HL-60/S4 treated with retinoic acid at 250 ng/mL for 4 days and 3 days (cell line): ENCODE measurements at regions not wholly inside any gene's neighbourhood (a gene's known extent, or its start where the extent isn't known, plus 50 kb on each side); places are given as distances from the start of the nearest gene placed in this dataset.
"Not testable (repeated sequence)": the region's sequence is repeated elsewhere in the genome, so short reads cannot be mapped to it uniquely, and the experiment has no call there.

Experiments used
- in situ Hi-C: fragments of 300-500 bp; cut with MboI; formaldehyde crosslinking; loops from 2 replicates; pipeline ENCODE4 v1.7.0; 2022; ENCODE audit warnings: low sequenced_read_pairs

GRCh38 chr13:50294425-50294824 lies 279.2 kb downstream of the KCNRG start:
- in situ Hi-C loops = not testable (repeated sequence)

- in situ Hi-C loops = no loop called here
These were observed 284.5 kb downstream of the KCNRG start for GRCh38 chr13:50299546-50300249.

- in situ Hi-C loops = no loop called here
These were observed 288.9 kb downstream of the KCNRG start for GRCh38 chr13:50303963-50304721.

- in situ Hi-C loops = no loop called here
These were observed 290.9 kb downstream of the KCNRG start for GRCh38 chr13:50306156-50306555.

GRCh38 chr13:50309318-50309717 lies 294.1 kb downstream of the KCNRG start:
- in situ Hi-C loops = no loop called here

- in situ Hi-C loops = no loop called here
These were observed 294.8 kb downstream of the KCNRG start for GRCh38 chr13:50309882-50310594.

GRCh38 chr13:50310734-50311133 lies 295.5 kb downstream of the KCNRG start:
- in situ Hi-C loops = no loop called here

GRCh38 chr13:50318887-50319286 lies 303.6 kb downstream of the KCNRG start:
- in situ Hi-C loops = no loop called here

GRCh38 chr13:50319635-50320255 lies 304.5 kb downstream of the KCNRG start:
- in situ Hi-C loops = no loop called here

- in situ Hi-C loops = no loop called here
These were observed 305.1 kb downstream of the KCNRG start for GRCh38 chr13:50320271-50320862.

GRCh38 chr13:50322006-50322405 lies 306.8 kb downstream of the KCNRG start:
- in situ Hi-C loops = no loop called here

GRCh38 chr13:50323440-50324065 lies 308.3 kb downstream of the KCNRG start:
- in situ Hi-C loops = no loop called here

GRCh38 chr13:50326271-50326670 lies 311.0 kb downstream of the KCNRG start:
- in situ Hi-C loops = no loop called here

- in situ Hi-C loops = no loop called here
These were observed 311.6 kb downstream of the KCNRG start for GRCh38 chr13:50326811-50327210.

GRCh38 chr13:50334115-50334778 lies 319.0 kb downstream of the KCNRG start:
- in situ Hi-C loops = no loop called here

GRCh38 chr13:50334944-50335343 lies 319.7 kb downstream of the KCNRG start:
- in situ Hi-C loops = no loop called here

- in situ Hi-C loops = no loop called here
These were observed 324.0 kb downstream of the KCNRG start for GRCh38 chr13:50339271-50339670.

GRCh38 chr13:50340146-50340545 lies 324.9 kb downstream of the KCNRG start:
- in situ Hi-C loops = no loop called here

- in situ Hi-C loops = no loop called here
These were observed 325.5 kb downstream of the KCNRG start for GRCh38 chr13:50340551-50341287.
